Activated T-helper 1 cell treated with anti-CD3 and anti-CD28 coated beads, Interleukin-12 subunit alpha, Interleukin-12 subunit beta, Interleukin-2, Interleukin-4 antibody, amounts not matched to agents 30 ng/mL and 10 ng/mL and 1 ng/mL, durations not matched to agents 14 hours and 24 hours and 36 hours (primary cell): ENCODE measurements at regions not wholly inside any gene's neighbourhood (a gene's known extent, or its start where the extent isn't known, plus 50 kb on each side); places are given as distances from the start of the nearest gene placed in this dataset.

Experiments
- DNase-seq: peaks from one replicate; pipeline ENCODE4 v3.0.0; 2021; ENCODE audit warnings: low spot score
- H3K27ac Mint-ChIP-seq: one replicate; pipeline ENCODE4 v1.8.0; 2021; ENCODE audit warnings: mild to moderate bottlenecking, mixed read lengths
- H3K27me3 Mint-ChIP-seq: one replicate; pipeline ENCODE4 v1.8.0; 2022; ENCODE audit warnings: mild to moderate bottlenecking, moderate library complexity, mixed read lengths; ENCODE audit not compliant: insufficient read depth
- H3K36me3 Mint-ChIP-seq: one replicate; pipeline ENCODE4 v1.8.0; 2021; ENCODE audit warnings: low read depth, mixed read lengths
- H3K4me1 Mint-ChIP-seq: one replicate; pipeline ENCODE4 v1.8.0; 2021; ENCODE audit warnings: low read depth, mixed read lengths
- H3K4me3 Mint-ChIP-seq: one replicate; pipeline ENCODE4 v1.8.0; 2021; ENCODE audit warnings: mild to moderate bottlenecking, moderate library complexity, mixed read lengths
- H3K9me3 Mint-ChIP-seq: one replicate; pipeline ENCODE4 v1.8.0; 2021; ENCODE audit warnings: mixed read lengths
- intact Hi-C: fragments of 100-400 bp; cut with micrococcal nuclease; formaldehyde crosslinking; loops from one replicate; pipeline ENCODE4 v1.15.1; 2024

GRCh38 chr9:82212885-82213284, 224.3 kb downstream of the SPATA31D1 start:
- DNase-seq: no peak
- no peaks in the 10 kb centered on the region for H3K36me3 Mint-ChIP-seq
- peaks cover 16% of the 10 kb centered on the region for H3K9me3 Mint-ChIP-seq
- no peaks in the 10 kb centered on the region for H3K27me3 Mint-ChIP-seq
- no peak overlapping the region for H3K27ac Mint-ChIP-seq
- H3K4me3 Mint-ChIP-seq: no peak overlapping the region
- H3K4me1 Mint-ChIP-seq: no peaks in the 10 kb centered on the region
- intact Hi-C loops: no loop called here

GRCh38 chr9:82216435-82216834, 227.9 kb downstream of the SPATA31D1 start:
- Mint-ChIP-seq H3K4me3 (no peak overlapping the region), H3K4me1 (no peaks in the 10 kb centered on the region), H3K9me3 (peaks cover 14% of the 10 kb centered on the region), H3K27ac (no peak overlapping the region), H3K36me3 (no peaks in the 10 kb centered on the region), H3K27me3 (no peaks in the 10 kb centered on the region)
- intact Hi-C loops: no loop called here
- DNase-seq: no peak

GRCh38 chr9:82223442-82223841, 234.9 kb downstream of the SPATA31D1 start:
- Mint-ChIP-seq H3K4me3 (no peak overlapping the region), H3K27ac (no peak overlapping the region), H3K9me3 (peaks cover 6% of the 10 kb centered on the region), H3K27me3 (no peaks in the 10 kb centered on the region), H3K36me3 (no peaks in the 10 kb centered on the region), H3K4me1 (no peaks in the 10 kb centered on the region)
- intact Hi-C loops: no loop called here
- DNase-seq: no peak

- Mint-ChIP-seq H3K9me3 (peaks cover 25% of the 10 kb centered on the region), H3K4me3 (no peak overlapping the region)
- no peak for DNase-seq
Measured at GRCh38 chr9:82231411-82231810, 242.8 kb downstream of the SPATA31D1 start.

DNA sequence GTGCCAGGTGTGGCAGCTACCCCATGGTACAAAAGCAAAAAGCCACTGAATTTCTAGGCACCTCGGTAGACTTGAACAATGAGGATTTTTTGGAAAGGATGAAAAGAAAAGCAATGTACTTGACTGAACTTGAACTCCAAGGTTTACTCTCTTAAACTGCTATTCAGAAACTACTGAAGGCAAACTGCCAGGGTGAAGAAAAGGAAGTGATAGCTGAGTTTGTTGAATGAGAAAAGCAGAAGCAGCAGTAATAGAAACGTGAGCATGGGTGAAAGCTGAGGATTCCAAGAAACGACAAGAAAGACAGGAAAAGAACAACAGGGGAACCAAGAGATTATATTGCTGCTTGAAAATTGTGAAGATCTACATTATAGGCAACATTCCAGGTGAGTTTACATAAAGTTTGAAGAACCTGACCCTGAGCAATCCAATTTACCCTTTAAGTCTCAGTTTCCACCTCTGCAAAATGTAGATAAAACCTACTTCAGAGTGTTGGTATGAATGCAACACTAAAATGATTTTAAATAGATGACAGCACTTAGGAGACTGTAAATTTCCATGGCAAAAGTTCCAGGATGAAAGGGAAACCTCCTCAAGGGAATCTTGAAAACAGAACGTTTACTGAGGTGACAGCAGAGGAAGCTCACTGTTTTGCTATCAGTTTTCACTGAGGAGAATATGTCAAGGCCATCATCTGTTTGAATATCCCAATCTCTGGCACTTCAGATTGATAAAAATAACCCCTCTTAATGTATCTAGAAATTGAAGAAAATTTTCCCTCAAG, 245.8 kb downstream of the SPATA31D1 start:
- Mint-ChIP-seq H3K4me3 (no peak overlapping the region), H3K36me3 (no peaks in the 10 kb centered on the region), H3K9me3 (peaks cover 26% of the 10 kb centered on the region), H3K4me1 (no peaks in the 10 kb centered on the region), H3K27ac (no peak overlapping the region), H3K27me3 (no peaks in the 10 kb centered on the region)
- DNase-seq: no peak
- intact Hi-C loops: no loop called here

More at GRCh38 chr9:82231411-82231810, 242.8 kb downstream of the SPATA31D1 start:
- H3K27ac Mint-ChIP-seq: no peak overlapping the region
- no peaks in the 10 kb centered on the region for H3K4me1 Mint-ChIP-seq
- intact Hi-C loops: no loop called here
- no peaks in the 10 kb centered on the region for H3K36me3 Mint-ChIP-seq
- no peaks in the 10 kb centered on the region for H3K27me3 Mint-ChIP-seq

DNA sequence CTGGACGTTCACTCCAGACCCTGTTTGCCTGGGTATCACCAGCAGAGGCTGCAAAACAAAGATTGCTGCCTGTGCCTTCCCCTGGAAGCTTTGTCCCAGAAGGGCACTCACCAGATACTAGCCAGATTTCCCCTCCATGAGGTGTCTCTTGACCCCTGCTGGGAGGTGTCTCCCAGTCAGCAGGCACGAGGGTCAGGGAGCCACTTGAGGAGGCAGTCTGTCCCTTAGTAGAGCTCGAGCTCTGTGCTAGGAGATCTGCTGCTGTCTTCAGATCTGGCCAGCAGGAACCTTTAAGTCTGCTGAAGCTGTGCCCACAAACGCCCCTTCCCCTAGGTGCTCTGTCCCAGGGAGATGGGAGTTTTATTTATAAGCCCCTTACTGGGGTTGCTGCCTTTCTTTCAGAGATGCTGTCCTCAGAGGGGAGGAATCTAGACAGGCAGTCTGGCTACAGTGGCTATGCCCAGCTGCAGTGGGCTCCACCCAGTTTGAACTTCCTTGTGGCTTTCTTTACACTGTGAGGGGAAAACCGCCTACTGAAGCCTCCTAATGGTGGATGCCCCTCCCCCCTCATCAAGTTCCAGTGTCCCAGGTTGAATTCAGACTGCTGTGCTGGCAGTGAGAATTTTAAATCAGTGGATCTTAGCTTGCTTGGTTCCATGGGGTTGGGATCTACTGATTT, 253.9 kb downstream of the SPATA31D1 start:
- H3K27me3 Mint-ChIP-seq: no peaks in the 10 kb centered on the region
- intact Hi-C loops: no loop called here
- H3K36me3 Mint-ChIP-seq: no peaks in the 10 kb centered on the region
- no peak for DNase-seq
- H3K4me1 Mint-ChIP-seq: no peaks in the 10 kb centered on the region
- H3K9me3 Mint-ChIP-seq: peaks cover 36% of the 10 kb centered on the region
- H3K4me3 Mint-ChIP-seq: no peak overlapping the region
- H3K27ac Mint-ChIP-seq: no peak overlapping the region

DNA sequence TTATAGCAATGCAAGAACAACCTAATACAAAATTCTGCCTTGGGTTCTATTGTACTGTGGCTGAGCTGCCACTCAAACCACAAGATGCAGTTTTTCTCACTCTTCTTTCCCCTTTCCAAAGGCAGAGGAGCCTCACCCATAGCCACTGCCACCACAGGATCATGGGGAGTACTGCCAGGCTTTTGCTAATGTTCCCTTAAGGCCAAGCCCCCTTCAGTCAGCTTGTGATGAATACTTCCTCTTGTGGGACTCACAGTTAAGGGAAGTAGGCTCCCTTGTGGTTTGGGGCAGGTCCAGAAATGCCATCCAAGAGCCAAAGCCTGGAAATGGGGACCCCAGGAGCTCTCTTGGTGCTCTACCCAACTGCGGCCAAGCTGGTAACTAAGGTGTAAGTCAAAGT, 258.7 kb downstream of the SPATA31D1 start:
- Mint-ChIP-seq H3K9me3 (peaks cover 12% of the 10 kb centered on the region), H3K4me3 (no peak overlapping the region), H3K36me3 (no peaks in the 10 kb centered on the region), H3K4me1 (no peaks in the 10 kb centered on the region), H3K27me3 (no peaks in the 10 kb centered on the region), H3K27ac (no peak overlapping the region)
- intact Hi-C loops: no loop called here
- no peak for DNase-seq

- Mint-ChIP-seq H3K27me3 (no peaks in the 10 kb centered on the region), H3K4me3 (no peak overlapping the region), H3K4me1 (no peaks in the 10 kb centered on the region), H3K27ac (no peak overlapping the region), H3K36me3 (no peaks in the 10 kb centered on the region), H3K9me3 (no peaks in the 10 kb centered on the region)
- DNase-seq: no peak
- intact Hi-C loops: no loop called here
Measured at GRCh38 chr9:82252116-82252515, 263.5 kb downstream of the SPATA31D1 start.

GRCh38 chr9:82254646-82255367, 266.2 kb downstream of the SPATA31D1 start:
- no peaks in the 10 kb centered on the region for H3K9me3 Mint-ChIP-seq
- no peaks in the 10 kb centered on the region for H3K36me3 Mint-ChIP-seq
- H3K4me3 Mint-ChIP-seq: no peak overlapping the region
- DNase-seq: no peak
- intact Hi-C loops: no loop called here
- H3K27ac Mint-ChIP-seq: no peak overlapping the region
- H3K4me1 Mint-ChIP-seq: no peaks in the 10 kb centered on the region
- H3K27me3 Mint-ChIP-seq: no peaks in the 10 kb centered on the region

DNA sequence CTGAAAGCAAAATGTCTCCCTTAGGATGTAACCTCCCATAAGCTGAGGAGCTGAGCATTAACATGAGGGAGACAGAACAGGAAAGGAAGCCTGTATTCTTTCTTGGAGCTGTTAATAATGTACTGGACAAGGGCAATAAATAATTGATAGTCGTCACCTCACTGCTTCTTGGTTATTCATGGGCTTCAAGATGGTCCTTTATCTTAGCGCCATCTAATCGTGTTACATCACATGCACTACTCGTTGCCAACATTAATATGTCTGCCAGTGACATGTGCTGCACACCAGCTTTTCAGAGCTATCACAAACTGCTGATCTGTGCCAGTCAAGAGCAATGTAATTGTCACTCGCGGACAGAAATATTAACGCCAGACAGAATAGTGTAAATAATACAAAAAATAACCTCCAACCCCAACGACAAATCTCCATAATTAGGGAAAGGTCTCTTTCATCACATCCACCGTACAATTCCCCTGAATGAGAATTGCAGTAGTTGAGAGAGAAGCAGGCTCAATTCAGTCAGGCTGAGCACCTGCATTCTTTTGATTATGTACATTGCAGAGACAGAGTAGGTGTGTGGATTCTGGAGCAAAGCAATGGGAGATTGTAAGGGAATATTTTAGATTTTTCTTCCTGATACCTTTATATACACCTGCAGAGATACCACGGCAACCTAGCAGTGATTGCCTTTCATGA, 267.1 kb downstream of the SPATA31D1 start:
- Mint-ChIP-seq H3K27me3 (no peaks in the 10 kb centered on the region), H3K4me3 (no peak overlapping the region), H3K36me3 (no peaks in the 10 kb centered on the region), H3K4me1 (no peaks in the 10 kb centered on the region), H3K27ac (no peak overlapping the region), H3K9me3 (peaks cover 5% of the 10 kb centered on the region)
- DNase-seq: no peak
- intact Hi-C loops: no loop called here

DNA sequence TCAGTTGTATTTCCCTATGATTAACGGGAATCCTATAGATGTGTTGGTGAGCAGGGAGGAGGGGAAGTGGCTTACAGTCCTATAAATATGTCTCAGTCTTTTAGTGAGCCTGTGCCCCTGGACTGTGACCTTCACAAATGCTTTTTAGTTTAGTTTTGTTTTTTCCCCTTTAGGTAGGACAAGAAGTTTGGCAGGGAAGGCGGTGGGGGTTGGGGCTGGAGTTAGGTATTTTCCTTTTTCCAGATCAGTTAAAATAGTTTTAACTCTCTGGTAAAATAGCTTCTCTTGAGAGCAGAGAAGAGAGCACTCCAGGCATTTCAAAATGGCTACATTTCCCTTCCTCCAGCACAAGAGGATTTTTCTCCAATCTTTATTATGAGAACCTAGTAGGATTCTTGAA, 272.1 kb downstream of the SPATA31D1 start:
- no peak for DNase-seq
- no peaks in the 10 kb centered on the region for H3K36me3 Mint-ChIP-seq
- H3K27ac Mint-ChIP-seq: no peak overlapping the region
- H3K4me3 Mint-ChIP-seq: no peak overlapping the region
- intact Hi-C loops: no loop called here
- no peaks in the 10 kb centered on the region for H3K4me1 Mint-ChIP-seq
- H3K9me3 Mint-ChIP-seq: peaks cover 5% of the 10 kb centered on the region
- no peaks in the 10 kb centered on the region for H3K27me3 Mint-ChIP-seq

DNA sequence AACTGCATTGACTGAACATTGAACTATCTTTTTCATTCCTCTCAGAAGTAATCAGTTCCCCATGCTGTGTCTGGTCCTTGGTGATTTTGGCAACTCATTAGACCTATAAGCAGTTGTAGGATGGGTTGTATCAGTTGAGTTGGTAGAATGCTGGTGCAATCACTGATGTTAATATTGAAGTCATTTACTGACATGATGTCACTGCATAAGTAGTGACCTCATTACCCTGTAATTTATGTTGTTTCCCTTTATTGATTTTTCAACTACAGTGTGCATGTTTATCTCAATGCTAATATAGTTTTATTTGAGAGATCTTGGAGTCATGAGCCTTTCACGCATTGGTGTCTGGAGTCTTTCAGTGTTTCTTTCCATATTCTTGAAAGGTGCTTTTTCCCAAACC, 275.0 kb downstream of the SPATA31D1 start:
- DNase-seq: no peak
- no peaks in the 10 kb centered on the region for H3K27me3 Mint-ChIP-seq
- no peak overlapping the region for H3K27ac Mint-ChIP-seq
- no peaks in the 10 kb centered on the region for H3K36me3 Mint-ChIP-seq
- intact Hi-C loops: no loop called here
- no peak overlapping the region for H3K4me3 Mint-ChIP-seq
- peaks cover 5% of the 10 kb centered on the region for H3K9me3 Mint-ChIP-seq
- H3K4me1 Mint-ChIP-seq: no peaks in the 10 kb centered on the region
